HEK293T (cell line): ENCODE measurements at regions not wholly inside any gene's neighbourhood (a gene's known extent, or its start where the extent isn't known, plus 50 kb on each side); places are given as distances from the start of the nearest gene placed in this dataset.

ENCODE experiments used
- CTCF ChIA-PET: fragments of 350-600 bp; formaldehyde crosslinking; extraction: SDS; loops from one replicate; lab custom pipeline; 2021; ENCODE audit warnings: antibody characterized with exemption, inconsistent platforms; lab: Yijun Ruan, JAX
- POLR2A ChIA-PET: fragments of 350-600 bp; formaldehyde crosslinking; extraction: SDS; loops from one replicate; lab custom pipeline; 2020; ENCODE audit warnings: antibody characterized with exemption, inconsistent platforms; lab: Yijun Ruan, JAX
- DNase-seq: peaks from one replicate; pipeline ENCODE4 v3.0.0; 2012; ENCODE audit warnings: mixed read lengths; ENCODE audit errors: extremely low spot score
- ARNT ChIP-seq: fragments of 450-650 bp; IDR thresholded peaks from 2 replicates; pipeline ENCODE4 v1.6.1; 2017; ENCODE audit warnings: mild to moderate bottlenecking
- BHLHE40 ChIP-seq: fragments of 450-650 bp; IDR thresholded peaks from 2 replicates; pipeline ENCODE4 v1.6.1; 2016; ENCODE audit warnings: mild to moderate bottlenecking, moderate library complexity, borderline replicate concordance
- CTBP1 ChIP-seq: fragments of 450-650 bp; IDR thresholded peaks from 2 replicates; pipeline ENCODE4 v1.6.1; 2016; ENCODE audit warnings: borderline replicate concordance
- ELF4 ChIP-seq: fragments of 450-650 bp; IDR thresholded peaks from 2 replicates; pipeline ENCODE4 v1.6.1; 2017; ENCODE audit warnings: antibody characterized with exemption
- FOXA1 ChIP-seq: fragments of 450-650 bp; IDR thresholded peaks from 2 replicates; pipeline ENCODE4 v1.6.1; 2016; ENCODE audit warnings: mild to moderate bottlenecking
- FOXK2 ChIP-seq: fragments of 450-650 bp; IDR thresholded peaks from 2 replicates; pipeline ENCODE4 v1.6.1; 2016; ENCODE audit warnings: mild to moderate bottlenecking
- FOXM1 ChIP-seq: fragments of 450-650 bp; IDR thresholded peaks from 2 replicates; pipeline ENCODE4 v1.6.1; 2017; ENCODE audit warnings: mild to moderate bottlenecking, borderline replicate concordance
- HDGF ChIP-seq: fragments of 450-650 bp; IDR thresholded peaks from 2 replicates; pipeline ENCODE4 v1.6.1; 2017; ENCODE audit warnings: antibody characterized with exemption, borderline replicate concordance
- L3MBTL2 ChIP-seq: fragments of 450-650 bp; conservative IDR thresholded peaks from 2 replicates; pipeline ENCODE4 v1.6.1; 2016; ENCODE audit warnings: mild to moderate bottlenecking
- LEF1 ChIP-seq: fragments of 450-650 bp; IDR thresholded peaks from 2 replicates; pipeline ENCODE4 v1.6.1; 2017; ENCODE audit warnings: mild to moderate bottlenecking, borderline replicate concordance
- NFRKB ChIP-seq: fragments of 450-650 bp; IDR thresholded peaks from 2 replicates; pipeline ENCODE4 v1.6.1; 2016; ENCODE audit warnings: mild to moderate bottlenecking, moderate library complexity
- PKNOX1 ChIP-seq: fragments of 450-650 bp; IDR thresholded peaks from 2 replicates; pipeline ENCODE4 v1.6.1; 2016
- SP1 ChIP-seq: fragments of 450-650 bp; IDR thresholded peaks from 2 replicates; pipeline ENCODE4 v1.6.1; 2017
- SUZ12 ChIP-seq: fragments of 450-650 bp; IDR thresholded peaks from 2 replicates; pipeline ENCODE4 v1.6.1; 2016; ENCODE audit warnings: mild to moderate bottlenecking
- TARDBP ChIP-seq: fragments of 450-650 bp; IDR thresholded peaks from 2 replicates; pipeline ENCODE4 v1.6.1; 2016
- ZNF384 ChIP-seq: fragments of 450-650 bp; IDR thresholded peaks from 2 replicates; pipeline ENCODE4 v1.6.1; 2016

DNA sequence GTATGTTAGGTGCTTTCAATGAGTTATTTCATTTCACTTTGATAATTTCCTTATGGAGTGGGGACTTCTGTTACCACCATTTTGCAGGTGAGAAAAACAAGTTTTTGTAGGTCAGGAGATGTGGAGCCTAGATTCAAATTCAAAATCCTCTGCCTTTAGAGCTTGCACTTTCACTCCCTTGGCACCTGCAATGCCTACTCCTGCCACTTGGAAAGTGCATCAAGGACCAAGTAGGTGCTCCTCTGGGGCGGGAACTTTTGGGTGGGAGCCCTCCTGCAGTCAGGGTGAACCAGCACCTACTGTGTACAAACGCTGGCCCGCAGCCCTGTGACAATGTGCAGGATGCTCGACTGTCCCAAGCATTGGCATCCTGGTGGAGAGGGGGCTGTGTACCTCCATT lies 199.0 kb downstream of the EMX2 start:
- DNase-seq = no peak
- ChIA-PET POLR2A (no interaction called here), CTCF (no interaction called here)
- TF ChIP-seq ZNF384 (no peak), HDGF (no peak), FOXA1 (no peak), FOXM1 (no peak), FOXK2 (no peak), TARDBP (no peak), PKNOX1 (no peak), ELF4 (no peak), SP1 (no peak), L3MBTL2 (no peak), SUZ12 (no peak), CTBP1 (no peak), BHLHE40 (no peak), NFRKB (no peak), LEF1 (no peak), ARNT (no peak)

GRCh38 chr10:117743509-117743908 lies 201.0 kb downstream of the EMX2 start:
- ChIA-PET POLR2A (no interaction called here), CTCF (no interaction called here)
- no peak for DNase-seq
- TF ChIP-seq ZNF384 (no peak), ARNT (no peak), HDGF (no peak), SP1 (no peak), FOXA1 (no peak), NFRKB (no peak), FOXM1 (no peak), PKNOX1 (no peak)

GRCh38 chr10:117745301-117745700 lies 202.8 kb downstream of the EMX2 start:
- ChIA-PET POLR2A (no interaction called here), CTCF (interaction anchor here (0.7 kb wide), 1 partner anchor 8 kb away, joined by 3 read pairs; no protein-coding TSS in a partner anchor)
- no peak for DNase-seq
- no peak for TF ChIP-seq FOXM1
- no peak for TF ChIP-seq L3MBTL2
- TF ChIP-seq ARNT = no peak
- no peak for TF ChIP-seq TARDBP
- TF ChIP-seq SP1 = no peak
- TF ChIP-seq SUZ12 = no peak
- no peak for TF ChIP-seq ELF4
- no peak for TF ChIP-seq PKNOX1
- TF ChIP-seq FOXA1 = no peak
- TF ChIP-seq CTBP1 = no peak
- TF ChIP-seq BHLHE40 = no peak
- TF ChIP-seq FOXK2 = no peak
- no peak for TF ChIP-seq NFRKB
- TF ChIP-seq LEF1 = no peak
- no peak for TF ChIP-seq HDGF
- TF ChIP-seq ZNF384 = no peak

DNA sequence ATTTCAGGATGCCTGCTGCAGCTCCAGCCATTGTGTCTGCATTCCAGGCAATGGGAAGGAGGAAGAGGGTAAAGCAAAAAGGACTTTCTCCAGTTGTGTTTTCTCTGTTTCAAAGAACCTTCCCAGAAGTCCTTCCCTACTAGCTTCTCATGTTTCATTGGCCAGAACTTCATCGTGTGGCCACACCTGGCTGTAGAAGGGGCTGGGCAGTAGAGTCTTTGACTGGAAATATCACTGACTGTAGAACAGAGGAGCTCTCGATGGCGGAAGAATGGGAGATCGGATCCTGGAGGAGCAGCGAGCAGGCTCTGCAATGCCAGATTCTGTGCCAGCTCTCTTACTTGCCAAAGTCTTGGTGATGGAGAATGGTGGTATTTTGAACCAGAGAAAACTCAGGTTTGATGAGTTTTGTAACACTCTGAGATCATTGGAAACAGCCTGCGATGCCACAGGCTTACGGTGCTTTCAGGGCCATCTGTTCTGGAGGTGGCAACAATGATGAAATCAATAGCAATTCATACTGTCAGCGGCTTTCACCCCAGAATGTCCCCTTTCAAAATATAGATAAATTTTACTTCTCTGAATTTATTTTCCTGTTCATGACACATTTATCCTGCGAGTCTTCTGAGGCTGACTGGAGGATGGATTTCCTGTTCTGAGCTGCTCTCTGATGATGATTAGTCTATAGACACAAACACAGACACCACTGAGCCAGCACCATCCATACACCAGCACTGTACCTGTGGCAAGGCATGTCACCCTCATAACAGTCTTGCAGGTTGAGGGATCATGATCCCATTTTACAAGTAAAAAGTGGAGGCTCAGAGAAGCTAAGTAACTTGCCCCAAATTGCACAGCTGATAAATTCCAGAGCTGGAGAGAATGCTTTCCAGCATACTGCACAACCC lies 204.2 kb downstream of the EMX2 start:
- CTCF ChIA-PET = interaction anchor here (0.5 kb wide), 1 partner anchor 204 kb away, joined by 3 read pairs; the partner anchor contains the start of gene EMX2
- TF ChIP-seq BHLHE40 (no peak), ZNF384 (no peak), PKNOX1 (no peak), FOXK2 (no peak), FOXA1 (no peak), ARNT (no peak), LEF1 (no peak), SP1 (no peak), ELF4 (no peak), TARDBP (no peak), NFRKB (no peak), FOXM1 (no peak), L3MBTL2 (no peak), HDGF (no peak), SUZ12 (no peak), CTBP1 (no peak)
- POLR2A ChIA-PET = no interaction called here

DNA sequence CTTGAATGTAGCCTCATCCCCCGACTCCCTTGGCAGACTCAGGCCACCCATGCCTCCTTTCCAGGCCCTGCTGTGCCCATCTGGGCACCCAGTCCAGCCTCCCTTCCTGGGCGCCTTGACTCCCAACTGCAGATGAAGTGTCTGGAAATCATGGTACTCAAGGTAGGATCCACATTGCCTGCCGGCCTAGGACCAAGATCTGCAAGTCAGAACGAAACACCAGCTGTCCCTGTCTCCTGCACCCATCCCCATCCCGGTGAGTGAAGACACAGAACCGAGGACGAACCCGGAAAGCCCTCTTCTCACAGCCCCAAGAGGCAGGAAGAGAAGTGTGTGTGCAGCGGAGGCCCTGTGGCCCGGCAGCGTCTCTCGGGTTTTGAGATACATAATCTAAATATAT lies 205.1 kb downstream of the EMX2 start:
- TF ChIP-seq LEF1 (no peak), NFRKB (no peak), L3MBTL2 (no peak), BHLHE40 (no peak), FOXK2 (no peak), SUZ12 (no peak), FOXA1 (no peak), PKNOX1 (no peak), ARNT (no peak), TARDBP (no peak), CTBP1 (no peak), ZNF384 (no peak), FOXM1 (no peak), SP1 (no peak), ELF4 (no peak)
- POLR2A ChIA-PET = no interaction called here
- DNase-seq = no peak
- CTCF ChIA-PET = no interaction called here

More for the DNA sequence above, 204.2 kb downstream of the EMX2 start:
- no peak for DNase-seq
